HG03135 (cell line): ENCODE measurements at regions not wholly inside any gene's neighbourhood (a gene's known extent, or its start where the extent isn't known, plus 50 kb on each side); places are given as distances from the start of the nearest gene placed in this dataset.
"Not testable (repeated sequence)": the region's sequence is repeated elsewhere in the genome, so short reads cannot be mapped to it uniquely, and the experiment has no call there.

Experiments used
- ATAC-seq: cut with Tn5 transposase; IDR thresholded peaks from one replicate; pipeline ENCODE4 v1.9.1; 2021; ENCODE audit warnings: mild to moderate bottlenecking, moderate library complexity; ENCODE audit not compliant: unreplicated experiment

GRCh38 chr2:90359887-90360730 lies 1668.6 kb downstream of the RPIA start:
- ATAC-seq: not testable (repeated sequence)

DNA sequence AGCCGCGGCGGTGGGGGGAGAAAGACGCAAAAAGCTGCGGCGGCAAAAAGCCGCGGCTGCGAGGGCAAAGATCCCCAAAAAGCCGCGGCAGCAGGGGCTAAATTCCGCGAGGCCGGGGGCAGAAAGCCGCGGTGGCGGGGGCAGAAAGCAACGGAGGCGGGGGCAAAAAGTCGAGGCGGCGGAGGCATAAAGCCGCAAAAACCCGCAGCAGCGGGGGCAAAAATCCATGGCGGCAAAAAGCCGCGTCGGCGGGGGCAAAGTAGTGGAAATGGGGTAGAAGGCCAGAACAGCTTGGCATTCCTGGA lies 1669.2 kb downstream of the RPIA start:
- ATAC-seq: not testable (repeated sequence)
